Endothelial cell of umbilical vein (primary cell): ENCODE measurements at regions not wholly inside any gene's neighbourhood (a gene's known extent, or its start where the extent isn't known, plus 50 kb on each side); places are given as distances from the start of the nearest gene placed in this dataset.

Source experiments
- CTCF ChIP-seq, 2 donors: IDR thresholded peaks; 1 replicate in 1 of 2; 2 replicates in 1 of 2; pipeline ENCODE4 v1.5.1; 2011; ENCODE audit warnings: low read length in 2 of 2, mild to moderate bottlenecking in 2 of 2, moderate library complexity in 2 of 2, control low read depth in 1 of 2, inconsistent platforms in 1 of 2, low read depth in 1 of 2; ENCODE audit not compliant: insufficient read depth in 1 of 2; ENCODE audit errors: extremely low read depth in 1 of 2
- EZH2 ChIP-seq: IDR thresholded peaks from 2 replicates; pipeline ENCODE4 v1.6.1; 2012; ENCODE audit warnings: borderline replicate concordance, low read depth, mild to moderate bottlenecking, moderate library complexity, low read length, inconsistent platforms; ENCODE audit not compliant: severe bottlenecking
- JUN ChIP-seq: IDR thresholded peaks from 2 replicates; pipeline ENCODE4 v1.6.1; 2011; ENCODE audit warnings: borderline replicate concordance, low read depth; ENCODE audit not compliant: insufficient read length, insufficient read depth

- TF ChIP-seq EZH2 (no peak), CTCF (IDR thresholded peaks at IDR 0.05; ENCODE audit: extremely low read depth in 1 of 2, insufficient read depth in 1 of 2, low read depth in 1 of 2, low read length in 2 of 2) (no peak), JUN (no peak)
Observed at GRCh38 chr3:59308001-59308400, 258.2 kb upstream of the CFAP20DC start.
